ENCODE measurements at regions not wholly inside any gene's neighbourhood (a gene's known extent, or its start where the extent isn't known, plus 50 kb on each side); places are given as distances from the start of the nearest gene placed in this dataset.

DNA sequence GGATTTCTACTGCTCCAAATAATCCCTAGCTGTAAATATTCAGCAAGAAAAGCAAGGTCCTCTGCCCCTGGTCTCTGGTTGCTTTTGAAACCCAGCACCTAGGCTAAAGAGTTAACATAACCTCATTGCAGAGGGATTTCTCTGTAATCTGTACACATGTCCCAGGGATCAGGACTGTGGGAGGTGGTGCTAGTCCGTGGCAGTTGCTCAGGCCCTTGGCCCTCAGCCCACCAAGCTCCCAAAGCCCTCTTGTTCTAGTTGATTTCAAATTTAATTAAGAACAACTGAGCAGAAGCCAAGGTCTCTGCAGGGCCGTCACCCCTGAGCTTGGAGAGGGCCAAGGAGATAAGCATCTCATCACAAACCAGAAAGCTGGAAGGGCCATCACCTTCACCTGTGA is 181.1 kb downstream of the SOX9 start:
- no peak for DNase-seq (ENCODE audit: low read depth in 2 of 2)

GRCh38 chr17:72302735-72303134 is 181.9 kb downstream of the SOX9 start:
- DNase-seq (ENCODE audit: low read depth in 2 of 2), result no peak

DNA sequence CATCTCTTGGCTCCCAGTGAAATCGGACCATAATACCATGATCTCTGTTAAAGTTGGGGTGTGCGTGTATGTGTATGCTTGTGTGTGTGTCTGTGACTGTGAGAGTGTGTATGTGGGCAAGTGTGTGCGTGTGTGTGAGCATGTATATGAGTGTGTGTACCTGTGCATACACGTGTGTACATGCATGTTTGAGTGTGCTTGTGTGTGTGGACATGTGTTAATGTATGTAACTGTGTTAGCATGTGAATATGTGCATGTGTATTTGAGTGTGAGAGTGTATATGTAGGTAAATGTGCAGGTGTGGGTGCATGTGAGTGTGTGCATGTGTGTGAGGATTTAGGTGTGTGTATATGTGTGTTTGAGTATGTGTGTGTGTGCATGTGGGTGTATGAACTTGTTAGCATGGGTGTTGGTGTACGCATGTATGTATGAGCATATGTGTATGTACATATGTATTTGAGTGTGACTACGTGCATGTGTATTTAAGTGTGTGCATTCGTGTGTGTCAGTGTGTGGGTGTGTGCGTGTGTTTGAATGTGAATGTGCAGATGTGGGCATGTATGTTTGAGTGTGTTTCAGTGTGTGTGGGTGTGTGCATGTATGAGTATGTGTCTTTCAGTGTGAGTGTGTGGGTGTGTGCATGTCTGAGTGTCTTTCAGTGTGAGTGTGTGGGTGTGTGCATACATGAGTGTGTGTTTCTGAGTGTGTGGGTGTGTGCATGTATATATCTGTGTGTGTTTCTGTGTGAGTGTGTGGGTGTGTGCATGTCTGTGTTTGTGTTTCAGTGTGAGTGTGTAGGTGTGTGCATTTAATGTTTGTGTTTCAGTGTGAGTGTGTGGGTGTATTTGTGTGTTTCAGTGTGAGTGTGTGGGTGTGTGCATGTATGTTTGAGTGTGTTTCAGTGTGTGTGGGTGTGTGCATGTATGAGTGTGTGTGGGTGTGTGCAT is 183.2 kb downstream of the SOX9 start:
- DNase-seq (ENCODE audit: low read depth in 2 of 2), result no peak

- DNase-seq (ENCODE audit: low read depth in 2 of 2), result no peak
Measured at GRCh38 chr17:72304859-72305258, 184.0 kb downstream of the SOX9 start.

GRCh38 chr17:72305472-72305871 is 184.7 kb downstream of the SOX9 start:
- DNase-seq (ENCODE audit: low read depth in 2 of 2), result no peak

- DNase-seq (ENCODE audit: low read depth in 2 of 2), result no peak
Measured at GRCh38 chr17:72306037-72306436, 185.2 kb downstream of the SOX9 start.

- no peak for DNase-seq (ENCODE audit: low read depth in 2 of 2)
Measured at GRCh38 chr17:72307836-72308235, 187.0 kb downstream of the SOX9 start.

- no peak for DNase-seq (ENCODE audit: low read depth in 2 of 2)
Measured at GRCh38 chr17:72308744-72309385, 188.0 kb downstream of the SOX9 start.

GRCh38 chr17:72311004-72311403 is 190.2 kb downstream of the SOX9 start:
- no peak for DNase-seq (ENCODE audit: low read depth in 2 of 2)

- DNase-seq (ENCODE audit: low read depth in 2 of 2), result no peak
Measured at GRCh38 chr17:72315122-72315913, 194.5 kb downstream of the SOX9 start.

- DNase-seq (ENCODE audit: low read depth in 2 of 2), result no peak
Measured at GRCh38 chr17:72318131-72318530, 197.3 kb downstream of the SOX9 start.

GRCh38 chr17:72321896-72322295 is 201.1 kb downstream of the SOX9 start:
- DNase-seq (ENCODE audit: low read depth in 2 of 2), result no peak

DNA sequence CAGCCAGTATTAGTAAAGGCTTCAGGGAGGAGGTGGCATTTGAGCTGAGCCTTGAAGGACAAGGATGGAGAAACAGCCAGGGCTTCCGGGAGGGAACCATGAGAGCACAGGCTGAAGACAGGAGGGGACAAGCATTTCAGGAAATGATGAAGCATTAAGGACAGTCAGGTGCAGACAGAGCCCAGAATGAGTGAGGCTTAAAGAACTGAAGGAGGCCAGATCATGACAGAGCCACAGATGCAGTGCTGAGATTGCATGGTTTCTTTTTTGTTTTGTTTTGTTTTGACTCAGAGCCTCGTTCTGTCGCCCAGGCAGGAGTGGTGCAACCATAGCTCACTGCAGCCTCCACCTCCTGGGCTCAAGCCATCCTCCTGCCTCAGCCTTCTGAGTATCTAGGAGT is 211.5 kb downstream of the SOX9 start:
- DNase-seq (ENCODE audit: low read depth in 2 of 2), result no peak

DNA sequence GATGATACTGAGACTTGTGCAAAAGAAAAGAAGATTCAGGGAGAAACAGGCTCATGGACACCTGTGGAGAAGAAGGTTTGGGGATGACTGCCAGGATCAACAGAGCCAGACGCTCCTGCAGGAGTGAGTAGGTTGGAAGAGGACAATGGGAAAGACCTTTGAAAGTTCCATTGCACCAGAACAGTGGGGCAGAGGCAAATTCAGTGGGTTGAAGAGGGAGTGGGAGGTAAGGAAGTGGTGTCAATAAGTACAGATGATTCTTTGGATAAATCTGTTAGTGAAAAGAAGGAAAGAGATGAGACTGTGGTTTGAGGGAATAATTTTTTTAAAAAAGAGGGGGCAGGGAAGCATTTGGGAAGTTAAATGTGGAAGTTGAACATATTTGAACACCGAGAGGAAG is 212.8 kb downstream of the SOX9 start:
- no peak for DNase-seq (ENCODE audit: low read depth in 2 of 2)

DNA sequence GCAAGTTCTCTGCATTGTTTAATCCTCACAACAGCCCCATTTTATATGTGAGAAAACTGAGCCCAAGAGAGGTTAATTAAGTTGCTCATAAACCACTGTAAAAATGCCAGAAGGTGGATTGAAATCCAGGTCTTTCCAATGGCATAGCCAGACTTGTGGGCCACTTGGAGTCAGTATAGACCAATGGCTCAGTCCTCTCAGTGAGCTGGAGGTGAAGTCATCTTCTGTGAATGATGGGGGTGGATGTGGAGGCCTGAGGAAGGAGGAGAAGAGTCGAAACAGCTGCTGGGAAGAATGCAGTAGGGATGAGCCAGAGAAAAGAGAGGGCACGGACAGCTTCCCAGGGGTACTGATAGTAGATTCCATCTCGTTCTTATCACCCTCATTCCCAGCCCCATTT is 213.4 kb downstream of the SOX9 start:
- no peak for DNase-seq (ENCODE audit: low read depth in 2 of 2)

DNA sequence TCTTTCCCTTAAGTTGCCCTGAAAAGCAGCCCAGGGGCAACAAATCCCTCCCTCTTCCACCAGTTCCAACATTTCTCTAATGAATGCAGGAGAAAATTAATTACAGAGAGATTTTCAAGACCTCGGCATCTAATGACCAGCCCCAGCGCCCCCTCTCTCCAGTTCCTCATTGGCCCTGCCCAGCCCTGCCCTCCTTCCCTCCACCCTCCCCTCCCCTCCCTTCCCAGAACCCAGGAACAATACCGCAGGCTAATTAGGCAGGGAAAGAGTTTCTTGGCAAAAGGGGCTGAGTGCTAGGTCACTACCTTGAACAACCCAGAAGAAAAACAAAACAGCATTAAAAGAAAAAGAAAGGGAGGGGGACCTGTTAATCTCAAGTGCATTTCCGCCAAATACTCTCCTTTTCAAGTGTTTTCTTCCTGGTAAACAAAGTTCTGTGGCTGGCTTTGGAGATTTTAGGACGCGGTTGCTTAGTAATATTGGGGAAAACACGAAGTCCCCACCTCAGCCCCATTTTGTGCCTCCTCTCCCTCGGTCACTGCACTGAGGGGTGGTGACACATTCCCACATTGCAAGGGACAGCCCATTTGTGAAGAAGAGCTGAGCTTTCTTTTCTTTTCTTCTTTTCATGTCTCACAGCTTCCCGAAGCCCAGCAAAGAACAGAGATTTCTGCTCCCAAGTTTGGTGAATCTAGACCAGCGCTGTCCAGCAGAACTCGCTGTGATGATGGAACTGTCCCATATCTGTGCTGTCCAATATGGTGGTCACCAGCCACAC is 215.4 kb downstream of the SOX9 start:
- no peak for DNase-seq (ENCODE audit: low read depth in 2 of 2)

DNA sequence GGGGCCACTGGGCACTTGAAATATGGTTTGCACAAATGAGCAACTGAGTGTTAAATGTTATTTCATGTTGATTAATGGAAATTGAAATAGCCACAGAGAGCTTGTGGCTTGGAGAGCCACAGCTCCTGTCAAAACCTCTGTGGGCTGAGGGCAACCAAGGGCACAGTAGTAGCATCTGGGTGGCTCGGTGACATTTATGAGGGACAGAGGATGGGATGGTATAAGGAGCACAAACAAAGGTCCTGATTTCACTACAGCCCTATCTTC is 215.9 kb downstream of the SOX9 start:
- no peak for DNase-seq (ENCODE audit: low read depth in 2 of 2)

DNA sequence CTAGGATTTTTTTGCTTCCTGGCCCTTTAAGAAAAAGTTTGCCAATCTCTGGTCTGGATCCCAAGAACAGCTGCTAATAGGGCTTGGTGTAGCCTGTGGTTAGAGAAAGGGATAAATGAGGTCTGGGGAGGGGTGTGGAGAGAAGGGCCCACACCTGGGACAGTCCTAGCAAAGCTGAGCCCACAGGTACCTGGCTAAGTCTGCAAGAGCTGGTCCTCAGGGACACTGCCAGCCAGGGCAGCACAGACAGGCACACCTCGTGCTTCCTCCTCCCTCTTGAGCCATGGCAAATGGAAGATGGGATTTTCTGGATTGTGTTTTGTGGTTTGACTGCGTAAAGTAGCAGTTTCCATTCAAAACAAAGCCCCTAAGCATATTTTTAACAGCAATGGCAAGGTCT is 217.5 kb downstream of the SOX9 start:
- DNase-seq (ENCODE audit: low read depth in 2 of 2), result no peak

DNA sequence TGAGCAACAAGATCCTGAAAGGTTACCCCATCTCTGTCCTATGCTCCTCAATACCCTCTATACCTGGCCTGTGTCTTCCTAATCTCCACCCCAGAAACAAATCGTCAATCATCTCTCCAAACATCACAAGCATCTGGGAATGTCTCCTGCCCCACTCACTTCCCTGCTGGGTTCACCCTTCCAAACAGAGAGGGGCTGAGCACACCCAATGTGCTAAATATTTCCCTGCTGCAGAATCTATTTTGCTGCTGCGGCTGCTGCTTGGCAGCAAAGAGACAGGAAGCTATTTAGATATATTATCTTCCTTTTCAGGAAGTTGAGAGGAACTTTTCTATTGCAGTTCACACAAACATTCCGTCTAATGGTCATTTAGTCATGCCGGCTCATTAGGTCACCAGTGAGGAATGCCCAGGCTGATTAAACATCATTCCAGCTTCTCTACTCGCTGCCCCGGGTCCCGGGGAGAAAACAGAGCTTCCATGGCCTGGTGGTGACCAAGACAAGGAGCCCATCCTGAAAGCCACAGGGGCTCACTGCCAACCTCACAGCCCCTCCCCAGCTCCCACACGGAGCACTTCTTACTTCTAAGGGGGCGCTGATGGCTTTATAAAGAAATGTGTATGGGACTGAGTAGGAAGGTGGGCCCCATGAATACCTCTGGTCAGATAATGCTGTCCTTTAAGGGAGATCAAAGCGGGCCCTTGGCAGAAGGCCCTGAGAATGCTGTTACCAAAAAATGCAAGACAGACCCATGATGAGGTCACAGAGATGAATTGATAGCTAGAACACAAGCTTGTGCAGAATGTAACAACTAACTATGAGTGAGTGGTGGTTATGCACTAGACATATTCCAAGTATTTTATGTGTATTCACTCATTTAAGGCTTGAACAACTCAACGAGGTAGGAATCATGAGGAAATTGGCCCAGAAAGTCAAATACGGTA is 218.3 kb downstream of the SOX9 start:
- no peak for DNase-seq (ENCODE audit: low read depth in 2 of 2)

DNA sequence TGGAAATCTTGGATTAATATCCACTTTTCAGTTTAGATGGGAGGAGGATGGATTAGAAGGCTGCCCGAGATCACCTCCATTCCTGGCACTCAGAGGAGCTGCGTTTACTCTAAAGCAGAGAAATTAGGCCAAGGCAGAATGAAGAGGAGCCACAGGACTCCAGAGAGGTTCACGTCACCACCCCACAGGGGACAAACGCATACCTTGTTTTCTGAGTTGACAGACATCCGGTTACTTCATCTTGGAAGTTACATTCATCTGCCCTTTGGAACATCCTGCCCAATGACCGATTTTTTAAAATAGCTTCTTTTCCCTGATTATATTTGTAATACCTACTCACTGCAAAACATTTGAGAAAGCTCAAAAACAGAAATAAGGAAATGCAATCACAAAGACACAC is 220.0 kb downstream of the SOX9 start:
- DNase-seq (ENCODE audit: low read depth in 2 of 2), result no peak

- no peak for DNase-seq (ENCODE audit: low read depth in 2 of 2)
Measured at GRCh38 chr17:72342061-72342460, 221.2 kb downstream of the SOX9 start.
